M059J (cell line): ENCODE measurements at regions not wholly inside any gene's neighbourhood (a gene's known extent, or its start where the extent isn't known, plus 50 kb on each side); places are given as distances from the start of the nearest gene placed in this dataset.
A peak's percentile ranks its signal among the peaks of the same experiment; 100 is the strongest.

Source experiments
- DNase-seq: peaks from one replicate; pipeline ENCODE4 v3.0.0-alpha.2; 2012; ENCODE audit warnings: low read depth

DNA sequence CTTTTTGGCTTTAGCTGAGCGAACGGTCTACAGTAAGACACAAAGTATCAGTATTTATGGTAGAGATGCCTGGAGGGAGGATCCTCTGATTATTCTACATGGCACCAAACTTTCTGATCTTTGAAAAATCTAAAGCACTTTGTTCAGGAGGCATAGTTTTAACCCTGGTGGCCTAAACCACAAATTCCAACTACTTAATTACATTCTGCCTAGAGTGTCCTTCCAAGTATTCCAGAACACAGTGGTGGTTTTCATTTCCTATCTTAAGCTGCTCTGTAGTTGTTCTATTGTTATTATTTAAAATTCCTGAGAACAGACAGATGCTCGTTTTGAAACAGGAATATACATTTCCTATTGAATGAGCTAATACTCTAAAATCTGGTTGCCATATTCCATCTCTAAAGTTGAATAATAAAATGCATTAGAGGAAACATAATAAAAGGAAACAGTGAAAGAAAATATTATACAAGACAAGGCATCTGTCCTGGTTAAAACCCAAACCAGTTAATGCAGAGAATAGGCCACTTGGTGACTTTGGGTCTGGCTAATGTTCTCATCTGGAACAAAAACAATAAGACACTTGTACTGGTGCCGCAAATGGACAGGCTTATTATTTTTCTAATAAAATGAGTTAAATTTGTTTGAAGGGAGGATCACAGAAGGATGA, 657.4 kb downstream of the SPRY1 start:
- peak; percentile 33 for DNase-seq

DNA sequence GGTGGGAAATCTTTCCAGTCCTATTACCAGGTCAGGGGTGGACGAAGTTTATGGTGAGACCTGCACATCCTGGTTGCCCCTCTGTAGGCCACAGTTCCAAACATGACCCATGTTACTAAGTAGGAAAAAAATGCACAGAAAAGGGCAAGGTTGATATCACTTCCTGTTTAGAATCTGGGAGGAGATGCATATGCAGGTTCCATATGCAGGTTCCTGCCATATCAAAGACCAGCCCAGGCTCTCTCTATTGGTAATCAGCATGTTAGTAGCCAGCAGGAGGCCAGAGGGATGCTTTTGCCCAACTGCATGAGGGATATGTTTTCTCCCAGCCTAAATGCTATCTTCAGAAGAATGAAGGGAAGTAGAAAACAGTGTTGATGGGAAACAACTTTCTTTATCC, 657.2 kb downstream of the ANKRD50 start:
- no peak for DNase-seq

DNA sequence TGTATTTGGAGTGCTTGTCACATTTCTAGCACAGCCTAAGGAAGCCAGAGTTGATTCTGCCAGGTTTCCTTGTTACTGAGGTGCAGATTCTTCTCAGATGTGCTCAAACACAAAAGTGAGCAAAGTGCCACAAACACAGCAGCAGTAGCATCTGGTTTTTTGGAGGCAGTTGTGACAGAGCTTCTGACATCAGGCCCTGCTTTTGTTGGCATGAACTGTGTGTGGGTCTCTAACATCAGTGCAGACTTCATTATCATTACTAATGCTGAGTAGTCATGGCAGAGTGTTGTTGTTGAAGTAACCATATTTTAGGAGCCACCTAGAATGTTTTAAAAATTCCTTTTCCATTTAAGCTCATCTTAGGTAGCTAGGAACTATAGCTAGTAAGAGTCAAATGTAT, 656.6 kb downstream of the ANKRD50 start:
- no peak for DNase-seq

DNA sequence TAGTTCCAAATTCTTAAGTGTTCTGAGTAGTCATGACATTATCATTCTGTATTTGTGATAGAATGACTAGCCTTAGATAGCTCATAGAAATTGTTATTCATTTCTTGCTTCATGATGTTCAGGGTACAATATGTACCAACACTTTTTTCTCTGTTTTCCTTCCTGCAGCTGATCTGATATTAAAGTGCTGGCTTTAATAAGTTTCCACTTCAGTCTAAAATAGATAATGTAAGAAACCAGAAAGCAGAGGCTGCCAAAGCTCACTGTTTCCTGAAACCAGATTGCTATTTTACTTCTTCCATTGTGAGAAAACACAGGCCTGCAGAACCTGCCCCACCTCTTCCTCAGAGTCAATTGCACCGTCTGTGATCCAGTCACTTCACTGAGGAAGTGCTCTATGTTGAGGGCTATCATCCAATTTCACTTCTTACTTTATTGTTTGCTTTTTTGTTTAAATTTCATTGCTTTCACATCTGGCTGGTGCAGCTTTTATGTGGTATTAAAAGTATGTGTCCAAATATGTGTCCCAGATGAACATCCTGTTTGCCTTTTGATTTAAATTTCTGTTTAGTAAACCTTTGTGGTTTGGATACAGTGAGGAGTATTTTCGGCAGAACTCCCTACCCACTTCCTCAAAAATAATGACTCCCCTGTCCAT, 652.1 kb downstream of the ANKRD50 start:
- peak; percentile 54 for DNase-seq

DNA sequence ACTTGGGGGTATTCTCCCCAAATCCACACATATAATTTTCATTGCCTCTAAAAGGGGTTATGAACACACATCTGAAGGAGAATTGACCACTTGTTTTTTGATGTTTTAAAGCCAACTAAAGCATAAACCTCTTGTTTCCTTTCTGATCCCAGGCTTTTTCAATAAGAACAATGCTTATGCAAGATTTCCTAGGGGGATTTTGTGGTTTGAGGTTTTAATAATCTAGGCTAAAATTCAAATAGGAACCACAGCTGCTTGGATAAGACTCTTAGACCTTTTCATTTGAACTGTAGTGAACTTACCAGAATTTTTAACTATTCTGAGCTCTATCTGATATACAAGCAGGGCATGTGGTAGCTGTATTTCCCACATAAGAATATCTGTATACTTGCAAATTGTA, 651.1 kb downstream of the ANKRD50 start:
- DNase-seq, result peak; percentile 69

DNA sequence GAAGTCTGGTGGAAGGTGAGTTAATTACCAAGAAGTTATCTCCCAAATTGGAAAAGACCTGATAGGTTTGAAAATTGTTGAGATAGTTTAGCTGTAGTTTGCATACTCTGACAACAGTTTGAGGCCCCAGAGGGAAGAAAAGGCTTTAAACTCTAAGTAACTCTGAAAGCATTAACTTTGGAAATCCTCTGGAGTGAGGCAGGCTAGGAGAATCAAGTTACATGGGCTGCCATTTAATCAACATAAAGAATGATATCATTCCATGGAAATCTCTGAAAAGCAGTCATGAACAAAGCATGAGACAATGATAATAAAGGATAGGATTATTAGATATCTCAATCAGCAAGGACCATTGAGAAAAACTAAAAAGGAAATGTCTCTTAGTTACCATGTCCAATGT, 647.1 kb downstream of the ANKRD50 start:
- DNase-seq, result no peak

DNA sequence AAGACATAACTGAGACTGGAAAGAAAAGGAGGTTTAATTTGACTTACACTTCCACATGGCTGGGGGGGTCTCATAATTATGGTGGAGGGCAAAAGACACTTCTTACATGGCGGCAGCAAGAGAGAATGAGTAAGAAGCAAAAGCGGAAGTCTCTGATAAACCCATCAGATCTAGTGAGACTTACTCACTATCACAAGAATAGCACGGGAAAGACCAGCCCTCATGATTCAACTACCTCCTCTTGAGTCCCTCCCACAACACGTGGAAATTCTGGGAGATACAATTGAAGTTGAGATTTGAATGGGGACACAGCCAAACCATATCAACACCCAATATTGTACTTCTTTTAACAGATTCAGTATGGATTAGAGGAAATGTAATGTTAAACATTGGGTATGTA, 646.6 kb downstream of the ANKRD50 start:
- no peak for DNase-seq

DNA sequence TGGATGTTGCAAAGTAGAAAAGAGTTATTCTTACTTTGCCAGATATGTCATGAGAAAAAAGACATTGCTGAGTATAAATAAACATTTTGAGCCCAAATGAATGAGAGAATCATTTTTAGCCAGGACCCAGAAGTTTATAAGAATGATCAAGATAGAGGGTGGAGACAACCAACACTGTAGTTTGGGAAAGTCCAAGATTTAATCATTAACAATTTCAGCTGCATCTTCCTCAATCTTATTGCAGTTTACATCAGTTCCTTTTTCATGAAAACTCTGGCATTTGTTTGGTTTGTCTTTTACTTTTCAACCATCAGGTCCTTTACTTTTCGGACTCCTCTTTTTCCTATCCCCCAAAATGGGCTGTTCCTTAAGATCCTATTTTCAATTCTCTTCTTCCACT, 645.9 kb downstream of the ANKRD50 start:
- DNase-seq, result no peak

DNA sequence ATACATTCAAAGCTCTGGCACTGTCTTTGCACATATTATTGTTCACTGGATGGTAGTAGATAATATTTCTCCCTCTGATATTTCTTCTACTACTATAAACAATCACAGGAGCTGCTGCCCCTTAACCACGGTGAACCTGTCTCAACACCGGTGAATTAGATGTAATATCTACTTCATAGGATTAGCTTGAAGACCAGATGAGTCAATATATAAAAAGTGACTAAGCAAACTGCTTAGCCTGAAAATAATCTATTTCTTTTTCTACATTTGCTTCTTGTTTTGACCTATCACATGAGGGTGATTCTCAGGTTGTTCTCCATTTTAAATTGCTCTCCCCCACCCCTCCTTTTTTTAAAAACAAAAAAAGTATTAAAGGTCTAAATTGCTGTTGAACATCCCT, 645.5 kb downstream of the ANKRD50 start:
- no peak for DNase-seq

DNA sequence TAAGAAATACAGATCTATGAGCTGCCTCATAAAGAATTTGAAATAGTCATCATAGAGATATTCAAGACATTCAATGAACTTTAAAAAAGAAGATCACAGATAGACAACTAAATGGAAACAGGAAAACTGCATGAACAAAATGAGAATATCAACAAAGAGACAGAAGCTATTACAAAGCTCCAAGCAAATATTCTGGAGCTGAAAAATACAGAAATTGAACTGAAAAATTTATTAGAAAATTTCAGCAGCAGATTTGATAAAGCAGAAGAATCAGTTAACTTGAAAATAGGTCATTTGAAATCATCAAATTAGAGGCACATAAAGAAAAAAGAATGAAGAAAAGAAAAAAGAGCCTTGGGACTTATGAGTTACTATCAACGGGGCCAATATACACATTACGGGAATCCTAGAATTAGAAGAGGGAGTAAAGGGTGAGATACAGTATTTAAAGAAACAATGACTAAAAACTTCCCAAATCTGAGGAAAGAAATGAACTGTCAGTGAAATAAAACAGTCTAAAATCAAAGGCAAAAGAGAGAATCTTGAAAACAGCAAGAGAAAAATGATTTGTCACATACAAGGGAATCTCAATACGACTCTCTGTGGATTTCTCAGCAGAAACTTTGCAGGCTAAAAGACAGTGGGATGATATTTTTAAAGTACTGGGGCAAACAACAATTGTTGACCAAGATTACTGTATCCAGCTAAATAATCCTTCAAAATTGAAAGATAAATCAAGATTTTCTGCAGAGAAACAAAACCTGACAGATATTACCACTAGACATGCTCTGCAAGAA, 641.6 kb downstream of the ANKRD50 start:
- DNase-seq, result no peak

DNA sequence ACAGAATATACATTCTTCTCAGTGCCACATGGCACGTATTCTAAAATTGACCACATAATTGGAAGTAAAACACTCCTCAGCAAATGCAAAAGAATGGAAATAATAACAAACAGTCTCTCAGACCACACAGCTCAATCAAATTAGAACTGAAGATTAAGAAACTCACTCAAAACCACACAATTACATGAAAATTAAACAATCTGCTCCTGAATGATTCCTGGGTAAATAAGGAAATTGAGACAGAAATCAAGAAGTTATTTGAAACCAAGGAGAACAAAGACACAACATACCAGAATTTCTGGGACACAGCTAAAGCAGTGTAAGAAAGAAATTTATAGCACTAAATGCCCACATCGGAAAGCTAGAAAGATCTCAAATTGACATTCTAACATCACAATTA, 637.3 kb downstream of the ANKRD50 start:
- peak; percentile 14 for DNase-seq

DNA sequence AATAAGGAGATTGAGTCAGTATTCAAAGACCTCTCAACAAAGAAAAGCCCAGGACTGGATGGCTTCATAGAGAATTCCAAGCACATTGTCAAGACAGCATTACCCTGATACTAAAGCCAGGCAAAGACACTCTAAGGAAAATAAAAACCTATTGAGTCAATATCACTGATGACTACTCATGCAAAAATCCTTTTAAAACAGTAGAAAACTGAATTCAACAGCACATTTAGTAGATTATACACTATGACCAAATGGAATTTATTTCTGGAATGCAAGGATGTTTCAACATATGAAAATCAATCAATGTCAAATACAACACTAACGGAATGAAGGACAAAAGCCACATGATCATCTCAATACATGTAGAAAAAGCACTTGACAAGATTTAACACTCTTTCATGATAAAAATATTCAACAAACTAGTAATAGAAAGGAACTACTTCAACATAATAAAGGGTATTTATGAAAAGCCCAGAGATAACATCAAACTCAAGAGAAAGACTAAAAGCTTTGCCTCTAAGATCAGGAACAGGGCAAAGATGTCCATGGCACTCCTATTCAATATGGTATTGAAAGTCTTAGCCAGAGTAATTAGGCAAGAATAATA, 633.3 kb downstream of the ANKRD50 start:
- DNase-seq, result peak; percentile 47

DNA sequence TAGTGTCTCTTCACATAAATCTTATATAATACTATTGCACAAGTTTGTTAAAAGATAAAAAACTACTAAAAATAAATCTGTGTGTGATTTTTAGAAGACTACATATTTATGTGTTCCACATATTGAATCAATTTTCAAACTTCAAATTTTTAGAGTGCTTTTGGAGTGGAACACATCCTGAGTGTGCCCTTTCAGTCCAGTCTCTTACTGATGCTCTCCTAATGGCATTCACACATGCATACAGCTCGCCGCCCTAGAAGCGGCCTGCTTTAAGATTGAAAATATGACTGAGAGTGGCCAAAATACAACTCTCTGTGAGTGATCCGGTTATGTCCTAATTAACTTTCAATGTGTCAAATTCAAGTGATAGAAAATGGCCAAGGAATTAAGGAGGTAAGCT, 628.8 kb downstream of the ANKRD50 start:
- no peak for DNase-seq

DNA sequence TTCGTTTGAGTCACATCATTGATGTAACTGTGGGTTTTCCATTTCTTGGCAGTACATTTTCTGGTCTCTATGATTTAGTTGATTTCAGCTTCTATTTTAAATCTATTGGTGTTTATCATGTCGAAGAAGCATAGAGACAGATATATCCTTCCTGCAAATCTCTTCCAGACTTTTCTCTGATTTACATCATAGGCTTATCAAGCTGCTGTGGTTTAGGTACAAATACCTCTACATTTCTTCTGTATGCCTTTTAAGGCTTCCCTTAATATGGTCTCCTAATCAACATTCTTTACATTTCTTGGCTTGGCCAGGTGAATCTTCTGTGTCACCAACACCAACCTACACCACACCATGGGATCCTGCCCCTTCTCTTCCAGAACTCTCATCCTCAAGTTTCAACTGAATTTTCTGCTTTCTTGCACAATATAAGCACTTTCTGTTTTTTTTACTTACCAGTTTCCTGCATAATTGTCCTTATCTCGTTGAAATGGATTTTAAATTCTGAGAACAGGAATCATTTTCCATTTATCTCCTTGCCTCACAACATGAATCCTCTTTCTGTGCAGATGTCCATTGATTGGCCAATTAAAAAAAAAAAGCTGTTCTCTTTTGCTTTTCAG, 626.9 kb downstream of the ANKRD50 start:
- no peak for DNase-seq

DNA sequence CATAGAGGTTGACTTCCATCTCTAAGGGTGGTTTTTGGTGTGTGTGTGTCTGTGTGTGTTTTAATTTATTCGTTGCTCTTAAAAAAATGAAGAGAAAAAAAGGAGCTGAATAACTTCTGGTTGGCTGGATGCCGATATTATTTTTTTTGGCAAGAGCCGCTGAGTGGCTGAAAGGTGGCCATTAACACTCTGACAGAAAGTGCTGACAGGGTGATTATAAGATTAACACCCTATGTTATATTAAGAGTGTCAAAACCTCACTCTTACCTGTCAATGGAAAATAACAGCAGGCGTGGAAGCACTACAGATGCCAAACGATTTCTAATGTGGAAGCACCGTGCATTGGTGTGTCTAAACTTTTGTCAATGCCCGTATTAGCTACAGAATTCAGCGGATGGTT, 622.5 kb downstream of the ANKRD50 start:
- no peak for DNase-seq

DNA sequence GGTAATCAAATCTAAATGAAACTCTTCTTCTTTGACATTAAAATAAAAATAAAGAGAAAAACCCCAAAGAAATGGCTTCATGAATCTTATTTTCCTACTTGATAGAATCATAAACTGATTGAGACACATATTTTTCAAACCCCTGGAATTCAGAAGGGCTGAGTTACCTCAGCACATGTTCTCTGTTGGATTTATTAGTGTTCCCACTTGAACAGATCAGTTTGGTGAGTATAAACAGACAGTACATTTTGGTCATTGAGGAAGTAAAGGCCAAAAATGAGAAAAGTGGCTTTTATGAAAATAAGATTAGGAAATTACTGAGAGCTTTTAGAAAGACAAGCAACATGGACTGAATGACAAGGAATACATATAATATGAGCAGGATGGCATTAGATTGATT, 620.4 kb downstream of the ANKRD50 start:
- DNase-seq, result no peak

DNA sequence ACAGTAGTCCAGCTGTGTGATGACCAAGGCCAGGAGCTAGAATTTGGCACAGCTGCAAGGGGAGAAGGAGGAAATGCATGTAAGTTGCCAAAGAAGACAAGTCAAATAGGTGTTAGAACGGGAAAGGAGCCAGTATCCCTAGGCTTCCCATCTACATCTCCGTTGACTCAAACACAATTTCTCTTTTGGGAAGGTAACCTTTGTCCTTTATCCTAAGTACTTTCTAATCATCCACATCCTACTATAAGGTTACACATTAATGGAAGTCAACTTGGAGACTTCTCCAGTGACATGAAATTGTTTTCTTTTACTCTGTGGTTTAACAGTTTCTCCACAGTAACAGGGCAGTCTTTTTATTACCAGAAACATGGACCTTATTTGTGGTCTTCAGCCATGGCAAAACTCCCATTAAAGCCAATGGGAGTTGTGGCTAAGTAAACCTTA, 620.0 kb downstream of the ANKRD50 start:
- peak; percentile 4 for DNase-seq

DNA sequence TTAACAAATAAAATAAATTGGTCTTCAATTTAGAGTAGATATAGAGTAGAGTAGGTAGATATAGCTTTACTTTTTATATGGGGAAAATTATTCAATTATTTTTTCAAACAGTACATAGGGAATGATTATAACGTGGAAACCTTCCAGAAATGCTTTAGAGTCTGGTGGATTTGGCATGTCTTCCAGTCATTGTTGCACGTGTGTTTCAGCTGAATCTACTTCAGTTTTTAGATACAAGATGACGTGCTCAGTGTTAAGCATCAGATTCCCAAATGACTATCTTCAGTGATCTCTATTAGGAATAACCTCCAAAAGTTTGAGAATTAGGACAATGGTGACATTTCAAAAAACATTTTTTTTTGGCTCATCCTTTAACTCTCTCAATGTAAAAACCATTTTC, 616.9 kb downstream of the ANKRD50 start:
- no peak for DNase-seq

DNA sequence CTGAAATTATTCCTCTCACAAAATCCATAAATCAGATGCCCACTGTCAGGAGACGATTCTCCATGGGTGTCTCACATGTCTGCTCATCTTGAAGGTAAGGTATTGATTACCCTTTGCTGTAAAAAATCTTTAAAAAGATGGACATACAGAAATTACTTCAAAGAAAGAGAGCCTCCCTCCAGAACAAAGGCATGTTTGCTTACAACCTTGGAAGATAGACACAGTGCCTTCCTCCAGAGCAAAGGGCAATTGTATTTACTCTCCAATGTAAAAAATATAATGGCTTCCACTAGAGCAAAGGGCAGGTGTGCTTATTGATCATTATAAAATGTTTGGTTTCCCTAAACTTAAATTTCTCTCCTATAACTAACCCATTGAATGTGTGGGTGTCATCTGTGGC, 616.2 kb downstream of the ANKRD50 start:
- no peak for DNase-seq

DNA sequence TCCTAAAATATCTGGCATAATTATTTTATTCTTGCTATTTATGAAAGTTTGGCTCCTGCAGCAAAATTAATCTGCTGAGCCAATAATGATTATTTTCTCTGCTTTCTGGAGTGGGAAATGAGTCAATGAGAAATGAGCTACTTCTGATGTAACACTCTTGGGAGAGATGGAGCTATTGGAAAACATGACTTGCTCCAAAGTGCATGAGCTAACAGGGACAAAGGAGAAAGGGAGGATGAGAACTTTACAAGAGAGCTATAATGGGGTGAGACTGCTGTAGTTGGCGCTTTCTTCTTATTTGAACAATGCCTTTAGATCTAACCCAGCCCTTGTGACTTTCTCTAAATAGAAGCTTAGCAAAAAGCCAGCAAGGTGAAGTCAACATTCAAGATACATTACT, 615.1 kb downstream of the ANKRD50 start:
- no peak for DNase-seq

DNA sequence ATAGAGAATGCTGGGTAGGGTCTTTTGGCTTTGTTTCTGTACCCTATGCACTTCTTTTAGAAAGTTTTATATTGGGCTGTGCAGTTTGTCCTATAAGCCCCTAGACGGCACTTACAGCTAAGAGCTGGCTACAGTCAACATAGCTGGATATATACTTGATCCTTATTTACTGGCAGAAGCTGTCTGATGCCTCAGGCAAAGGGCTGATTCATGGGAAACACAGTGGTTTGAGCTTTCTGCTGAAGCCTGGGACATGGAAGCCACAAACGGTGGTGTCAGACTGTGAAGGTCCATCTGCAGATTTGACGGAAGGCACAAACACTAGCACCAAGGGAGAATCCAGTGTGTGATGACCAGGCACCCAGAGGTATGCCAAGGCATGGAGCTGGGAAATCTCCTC, 608.4 kb downstream of the ANKRD50 start:
- DNase-seq, result peak; percentile 83

DNA sequence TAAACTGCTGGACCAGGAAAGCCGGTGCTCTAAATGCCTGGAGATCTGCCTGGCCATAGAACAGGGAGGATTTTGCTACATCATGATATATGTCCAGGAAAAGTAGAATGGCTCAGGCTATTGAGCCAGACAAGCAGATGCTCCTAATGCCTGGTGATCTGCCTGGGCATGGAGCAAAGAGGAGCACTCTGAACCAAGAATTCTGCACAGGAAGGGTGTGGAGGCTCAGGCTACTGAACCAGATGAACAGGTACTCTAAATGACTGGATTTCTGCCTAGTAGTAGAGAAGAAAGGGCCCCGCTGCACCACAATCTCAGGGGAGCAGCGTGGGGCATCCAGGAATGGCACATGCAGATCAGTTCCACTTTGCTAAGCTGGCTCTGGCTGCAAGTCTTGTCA, 607.9 kb downstream of the ANKRD50 start:
- no peak for DNase-seq
